GM23248 (cell line): ENCODE measurements at regions not wholly inside any gene's neighbourhood (a gene's known extent, or its start where the extent isn't known, plus 50 kb on each side); places are given as distances from the start of the nearest gene placed in this dataset.

Experiments used
- DNase-seq: peaks from one replicate; pipeline ENCODE4 v3.0.0-alpha.2; 2015
- H2AFZ ChIP-seq: fragments of 200-600 bp; sonication (generic); 2 replicates; pipeline ENCODE4 v1.6.1; 2016; ENCODE audit warnings: antibody characterized with exemption
- H3F3A ChIP-seq: fragments of 200-600 bp; sonication (generic); 2 replicates; pipeline ENCODE4 v1.6.1; 2016; ENCODE audit warnings: mild to moderate bottlenecking, antibody characterized with exemption, mixed run types; ENCODE audit not compliant: insufficient read depth
- H3K27ac ChIP-seq: fragments of 200-600 bp; sonication (generic); 2 replicates; pipeline ENCODE4 v1.5.1; 2016; ENCODE audit warnings: mild to moderate bottlenecking
- H3K27me3 ChIP-seq: fragments of 200-600 bp; sonication (generic); replicated peaks from 2 replicates; pipeline ENCODE4 v1.6.1; 2016; ENCODE audit warnings: mild to moderate bottlenecking; ENCODE audit not compliant: insufficient read depth
- H3K36me3 ChIP-seq: fragments of 200-600 bp; sonication (generic); 2 replicates; pipeline ENCODE4 v1.6.1; 2016; ENCODE audit warnings: low read depth, mild to moderate bottlenecking
- H3K4me1 ChIP-seq: fragments of 200-600 bp; sonication (generic); 2 replicates; pipeline ENCODE4 v1.6.1; 2016; ENCODE audit warnings: mild to moderate bottlenecking; ENCODE audit not compliant: insufficient read depth
- H3K4me2 ChIP-seq: fragments of 200-600 bp; sonication (generic); one replicate; pipeline ENCODE4 v1.6.1; 2016; ENCODE audit warnings: mild to moderate bottlenecking; ENCODE audit not compliant: unreplicated experiment
- H3K4me3 ChIP-seq: fragments of 200-600 bp; sonication (generic); 2 replicates; pipeline ENCODE4 v1.5.1; 2016; ENCODE audit warnings: mild to moderate bottlenecking
- H3K79me2 ChIP-seq: fragments of 200-600 bp; sonication (generic); 2 replicates; pipeline ENCODE4 v1.6.1; 2016; ENCODE audit warnings: mild to moderate bottlenecking; ENCODE audit not compliant: insufficient read depth
- H3K9ac ChIP-seq: fragments of 200-600 bp; sonication (generic); 2 replicates; pipeline ENCODE4 v1.6.1; 2016; ENCODE audit warnings: mild to moderate bottlenecking
- H3K9me2 ChIP-seq: fragments of 200-600 bp; sonication (generic); 2 replicates; pipeline ENCODE4 v1.6.1; 2016; ENCODE audit warnings: mixed run types, mild to moderate bottlenecking, moderate library complexity; ENCODE audit not compliant: insufficient read depth
- H3K9me3 ChIP-seq: fragments of 200-600 bp; sonication (generic); one replicate; pipeline ENCODE4 v1.6.1; 2017; ENCODE audit warnings: low read depth
- H4K20me1 ChIP-seq: fragments of 200-600 bp; sonication (generic); 2 replicates; pipeline ENCODE4 v1.6.0; 2016; ENCODE audit not compliant: insufficient read depth
- EZH2 ChIP-seq: fragments of 200-600 bp; sonication (generic); IDR thresholded peaks from 2 replicates; pipeline ENCODE4 v1.6.1; 2018; ENCODE audit warnings: antibody characterized with exemption, mild to moderate bottlenecking; ENCODE audit not compliant: insufficient read depth, poor library complexity, severe bottlenecking
- EZH2phosphoT487 ChIP-seq: fragments of 200-600 bp; sonication (generic); IDR thresholded peaks from 2 replicates; pipeline ENCODE4 v1.6.1; 2018; ENCODE audit warnings: antibody characterized with exemption, moderate library complexity, mild to moderate bottlenecking, low read depth; ENCODE audit not compliant: insufficient read depth
- WGBS, 2 experiments: methylation state at CpG; one replicate each; pipeline ENCODE4 v1.1.6; 2015 to 2017; ENCODE audit warnings: low lambda C conversion rate in 2 of 2, low coverage in 1 of 2; ENCODE audit errors: missing lambda C conversion rate in 2 of 2; 5-methylcytosine and 5-hydroxymethylcytosine counted together
- in situ Hi-C: fragments of 300-500 bp; cut with MboI; formaldehyde crosslinking; loops from 2 replicates; pipeline ENCODE4 v1.15.0; 2020

DNA sequence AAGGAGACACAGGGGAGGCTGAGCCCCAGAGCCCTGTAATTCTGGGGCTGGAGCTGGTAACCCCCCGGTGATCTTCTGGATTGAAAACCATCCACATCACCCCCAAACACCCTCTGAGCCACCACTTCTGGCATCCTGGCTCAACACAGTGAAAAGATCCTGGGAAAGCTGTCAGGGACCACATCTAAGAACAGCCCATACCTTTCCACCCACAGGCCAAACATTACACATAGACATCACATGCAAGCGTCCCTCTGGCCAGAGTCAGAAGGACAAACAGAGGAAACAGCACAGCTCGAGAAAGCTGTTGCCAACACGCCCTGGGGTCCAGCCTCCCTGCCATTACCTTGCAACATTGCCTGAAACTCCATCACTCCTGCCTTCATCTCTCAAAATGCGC lies 469.5 kb downstream of the SOX6 start:
- Histone ChIP-seq H3K4me2 (no peak overlapping the region), H3K9ac (no peak overlapping the region)
- WGBS, 2 experiments: 21 to 36% methylated on average over 5 of the region's 5 CpGs

DNA sequence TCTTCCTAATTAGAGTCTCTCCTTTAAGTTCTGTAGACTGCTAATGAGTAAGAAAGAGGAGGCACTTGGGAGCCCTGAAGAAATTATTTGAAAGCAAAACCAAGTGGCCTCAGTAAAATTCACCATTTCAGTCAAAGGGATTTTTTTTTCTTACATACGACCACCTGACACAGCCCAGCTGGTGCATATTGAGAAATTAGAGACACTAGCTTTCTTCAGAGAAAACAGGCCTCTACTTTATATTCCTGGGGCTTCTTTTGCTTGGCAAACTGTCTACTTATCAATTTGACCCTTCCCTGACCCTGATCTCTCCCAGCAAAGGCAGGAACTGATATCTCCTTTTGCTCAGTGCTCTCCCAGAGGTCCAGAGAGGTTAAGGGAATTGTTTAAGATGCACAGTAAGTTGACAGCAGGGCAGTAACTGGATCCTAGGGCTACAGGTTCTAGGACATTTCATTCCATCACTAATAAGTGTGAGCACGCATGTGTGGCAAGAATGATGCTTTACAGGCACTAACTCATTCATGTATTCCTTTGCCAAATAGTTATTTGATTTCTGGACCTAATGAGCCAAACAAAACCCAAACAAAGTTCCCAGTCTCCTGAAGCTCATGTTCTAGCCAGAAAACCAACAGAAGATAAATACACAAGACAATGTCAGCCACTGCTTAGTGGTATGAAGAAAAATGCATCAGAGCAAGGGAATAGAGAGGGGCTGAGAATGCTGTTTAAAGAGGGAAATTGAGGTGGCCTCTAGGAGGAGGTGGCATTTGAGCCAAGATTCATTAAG lies 467.6 kb downstream of the SOX6 start:
- no peaks in the 10 kb centered on the region for H3K4me1 ChIP-seq

More for the DNA sequence above, 469.5 kb downstream of the SOX6 start:
- Histone ChIP-seq H3F3A (no peaks in the 10 kb centered on the region), H3K79me2 (no peaks in the 10 kb centered on the region), H3K36me3 (no peaks in the 10 kb centered on the region), H3K9me2 (no peaks in the 10 kb centered on the region), H3K27me3 (peaks cover 57% of the 10 kb centered on the region), H3K27ac (no peak overlapping the region), H2AFZ (no peak overlapping the region), H4K20me1 (no peaks in the 10 kb centered on the region), H3K4me3 (no peak overlapping the region), H3K4me1 (no peaks in the 10 kb centered on the region), H3K9me3 (no peaks in the 10 kb centered on the region)
- no peak for DNase-seq
- TF ChIP-seq EZH2 (no peak), EZH2phosphoT487 (no peak)
- in situ Hi-C loops: no loop called here

GRCh38 chr11:15889363-15890030 lies 466.8 kb downstream of the SOX6 start:
- no peaks in the 10 kb centered on the region for H3K9me2 ChIP-seq
- H3K4me2 ChIP-seq: no peak overlapping the region
- no peaks in the 10 kb centered on the region for H4K20me1 ChIP-seq
- no peak for DNase-seq
- no peak overlapping the region for H3K27ac ChIP-seq
- no peaks in the 10 kb centered on the region for H3K4me1 ChIP-seq
- no peaks in the 10 kb centered on the region for H3F3A ChIP-seq
- no peak overlapping the region for H3K4me3 ChIP-seq
- no peak overlapping the region for H2AFZ ChIP-seq
- H3K36me3 ChIP-seq: no peaks in the 10 kb centered on the region
- in situ Hi-C loops: no loop called here
- peaks cover 37% of the 10 kb centered on the region for H3K27me3 ChIP-seq
- no peak for TF ChIP-seq EZH2
- no peaks in the 10 kb centered on the region for H3K9me3 ChIP-seq
- no peak overlapping the region for H3K9ac ChIP-seq
- no peaks in the 10 kb centered on the region for H3K79me2 ChIP-seq
- 3 to 11% methylated on average over 2 of the region's 2 CpGs for WGBS, 2 experiments

More for the DNA sequence above, 467.6 kb downstream of the SOX6 start:
- TF ChIP-seq EZH2phosphoT487: no peak
- no peak for TF ChIP-seq EZH2
- Histone ChIP-seq H3K36me3 (no peaks in the 10 kb centered on the region), H3K9me2 (no peaks in the 10 kb centered on the region), H3K27ac (no peak overlapping the region), H3K9ac (no peak overlapping the region), H3K9me3 (no peaks in the 10 kb centered on the region), H3K27me3 (peaks cover 45% of the 10 kb centered on the region), H3K4me3 (no peak overlapping the region), H2AFZ (no peak overlapping the region), H3K4me2 (no peak overlapping the region), H3K79me2 (no peaks in the 10 kb centered on the region), H4K20me1 (no peaks in the 10 kb centered on the region), H3F3A (no peaks in the 10 kb centered on the region)
- WGBS, 2 experiments: 17 to 19% methylated on average over 2 of the region's 2 CpGs
- in situ Hi-C loops: no loop called here
- no peak for DNase-seq

DNA sequence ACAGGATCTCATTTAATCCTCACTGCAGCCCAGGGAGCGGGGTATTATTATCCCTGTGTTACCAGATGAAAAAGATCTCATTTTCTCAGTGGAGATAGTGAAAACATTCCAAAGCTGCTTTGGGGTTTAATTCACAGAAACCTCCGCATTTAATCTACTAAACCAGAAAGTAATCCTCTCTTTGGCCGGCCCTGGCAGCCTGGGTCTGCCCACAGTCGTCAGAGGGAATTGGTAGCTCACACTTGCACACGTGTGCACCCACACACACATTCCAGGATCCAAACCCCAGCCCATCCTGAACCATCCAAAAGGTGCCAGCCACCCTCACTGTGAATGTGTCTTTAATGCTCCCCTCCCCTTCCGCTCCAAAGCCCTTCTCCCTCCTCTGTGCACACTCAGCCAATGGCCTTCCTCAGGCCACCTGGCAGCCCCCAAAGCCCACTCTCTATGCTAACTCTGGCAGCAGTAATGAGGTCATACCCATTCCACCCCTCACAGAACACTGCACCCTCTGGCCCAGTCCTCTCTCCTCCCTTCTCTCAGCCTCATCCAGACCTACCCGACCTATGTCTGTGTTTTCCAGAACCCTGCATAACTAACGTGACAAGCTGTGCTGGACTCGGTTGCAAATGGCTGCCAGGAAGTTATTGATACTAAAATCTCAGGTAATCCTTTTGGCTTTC lies 466.2 kb downstream of the SOX6 start:
- H3K79me2 ChIP-seq: no peaks in the 10 kb centered on the region
- H3K36me3 ChIP-seq: no peaks in the 10 kb centered on the region
- in situ Hi-C loops: no loop called here
- H3K27ac ChIP-seq: no peak overlapping the region
- no peak overlapping the region for H3K4me2 ChIP-seq
- H3F3A ChIP-seq: no peaks in the 10 kb centered on the region
- no peaks in the 10 kb centered on the region for H3K9me2 ChIP-seq
- DNase-seq: no peak
- H3K9ac ChIP-seq: no peak overlapping the region
- TF ChIP-seq EZH2phosphoT487: no peak
- TF ChIP-seq EZH2: no peak
- no peak overlapping the region for H3K4me3 ChIP-seq
- 38 to 43% methylated on average over 9 of the region's 9 CpGs for WGBS, 2 experiments
- H4K20me1 ChIP-seq: no peaks in the 10 kb centered on the region
- H3K9me3 ChIP-seq: no peaks in the 10 kb centered on the region
- peaks cover 31% of the 10 kb centered on the region; the same call in 1 of the 2 replicates for H3K27me3 ChIP-seq
- H3K4me1 ChIP-seq: no peaks in the 10 kb centered on the region
- H2AFZ ChIP-seq: no peak overlapping the region
